ENCODE measurements at regions not wholly inside any gene's neighbourhood (a gene's known extent, or its start where the extent isn't known, plus 50 kb on each side); places are given as distances from the start of the nearest gene placed in this dataset.

DNA sequence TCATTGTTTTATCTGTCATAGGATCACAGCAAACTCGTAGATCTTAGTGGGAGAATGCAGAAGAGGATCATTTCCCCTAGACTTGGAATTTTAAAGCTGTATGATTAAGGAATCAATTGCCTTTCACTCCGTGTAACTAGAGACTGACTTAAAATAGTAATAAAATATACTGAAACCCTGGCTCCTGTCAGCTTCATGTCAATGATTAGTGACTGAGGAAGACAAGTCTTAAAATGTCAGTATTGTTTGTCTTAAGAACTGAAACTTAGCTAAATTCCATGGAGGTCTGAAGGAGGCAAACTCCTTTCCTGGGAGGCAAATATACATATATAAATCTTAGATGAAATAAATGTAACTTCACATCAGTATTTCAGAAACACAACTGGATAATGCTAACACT, 1016.7 kb upstream of the PCDH10 start:
- no peak overlapping the region for H3K4me3 ChIP-seq
- no peaks in the 10 kb centered on the region for H3K4me1 ChIP-seq
- no peaks in the 10 kb centered on the region for H3K36me3 ChIP-seq
- intact Hi-C loops (cut with DNase I; ENCODE audit: low total_unique reads) (no loop called here), in situ Hi-C loops (cut with MboI; ENCODE audit: low pct_ligation_motif_present in 1 of 4, low pct_unique_long_range_greater_than_20kb in 1 of 4, low sequenced_read_pairs in 3 of 4) (no loop called here)
- 11 to 38% methylated on average over 2 of the region's 2 CpGs for WGBS, 2 donors (ENCODE audit: low coverage in 1 of 2)
- no peaks in the 10 kb centered on the region for H3K9me3 ChIP-seq
- DNase-seq, result no peak
- no peak for TF ChIP-seq EP300 (IDR thresholded peaks at IDR 0.05; ENCODE audit: low read depth)
- TF ChIP-seq, protein P1, sequence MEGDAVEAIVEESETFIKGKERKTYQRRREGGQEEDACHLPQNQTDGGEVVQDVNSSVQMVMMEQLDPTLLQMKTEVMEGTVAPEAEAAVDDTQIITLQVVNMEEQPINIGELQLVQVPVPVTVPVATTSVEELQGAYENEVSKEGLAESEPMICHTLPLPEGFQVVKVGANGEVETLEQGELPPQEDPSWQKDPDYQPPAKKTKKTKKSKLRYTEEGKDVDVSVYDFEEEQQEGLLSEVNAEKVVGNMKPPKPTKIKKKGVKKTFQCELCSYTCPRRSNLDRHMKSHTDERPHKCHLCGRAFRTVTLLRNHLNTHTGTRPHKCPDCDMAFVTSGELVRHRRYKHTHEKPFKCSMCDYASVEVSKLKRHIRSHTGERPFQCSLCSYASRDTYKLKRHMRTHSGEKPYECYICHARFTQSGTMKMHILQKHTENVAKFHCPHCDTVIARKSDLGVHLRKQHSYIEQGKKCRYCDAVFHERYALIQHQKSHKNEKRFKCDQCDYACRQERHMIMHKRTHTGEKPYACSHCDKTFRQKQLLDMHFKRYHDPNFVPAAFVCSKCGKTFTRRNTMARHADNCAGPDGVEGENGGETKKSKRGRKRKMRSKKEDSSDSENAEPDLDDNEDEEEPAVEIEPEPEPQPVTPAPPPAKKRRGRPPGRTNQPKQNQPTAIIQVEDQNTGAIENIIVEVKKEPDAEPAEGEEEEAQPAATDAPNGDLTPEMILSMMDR (IDR thresholded peaks at IDR 0.05), result no peak
- TF ChIP-seq POLR2AphosphoS5 (IDR thresholded peaks at IDR 0.05), result no peak
- H3K27me3 ChIP-seq, result no peaks in the 10 kb centered on the region
- no peak overlapping the region for H3K27ac ChIP-seq

DNA sequence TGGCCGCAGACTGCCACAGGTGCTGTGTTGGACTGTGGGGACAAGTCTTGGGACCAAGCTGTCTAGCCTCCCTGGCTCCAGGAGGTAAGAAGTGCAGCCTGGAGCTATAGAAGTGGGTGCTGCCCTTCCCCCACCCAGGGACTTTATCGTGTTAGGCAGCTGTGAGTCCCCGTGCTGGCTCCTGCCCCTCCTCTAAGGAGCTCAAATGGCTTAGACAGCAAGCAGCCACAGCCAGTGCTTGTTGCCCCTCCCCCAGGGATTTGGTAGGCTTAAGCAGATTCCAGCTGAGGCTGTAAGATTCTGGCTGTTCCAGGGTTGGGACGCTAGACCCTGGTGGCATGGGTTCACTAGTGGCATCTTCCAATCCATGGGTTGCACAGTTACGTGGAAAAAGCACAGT, 979.4 kb upstream of the PCDH10 start:
- Histone ChIP-seq H3K4me1 (no peaks in the 10 kb centered on the region), H3K27me3 (no peaks in the 10 kb centered on the region), H3K4me3 (no peak overlapping the region), H3K9me3 (no peaks in the 10 kb centered on the region), H3K27ac (no peak overlapping the region), H3K36me3 (no peaks in the 10 kb centered on the region)
- TF ChIP-seq POLR2AphosphoS5 (IDR thresholded peaks at IDR 0.05) (no peak), POLR2A (IDR thresholded peaks at IDR 0.05) (no peak), EP300 (IDR thresholded peaks at IDR 0.05; ENCODE audit: low read depth) (no peak)
- TF ChIP-seq, protein P1 (IDR thresholded peaks at IDR 0.05), result no peak
- DNase-seq, result no peak
- WGBS, 2 donors (ENCODE audit: low coverage in 1 of 2), result 90% methylated on average over 5 of the region's 5 CpGs; no CpG with 5 or more reads in 1 of the 2 donors
- intact Hi-C loops (cut with DNase I; ENCODE audit: low total_unique reads) (no loop called here), in situ Hi-C loops (cut with MboI; ENCODE audit: low pct_ligation_motif_present in 1 of 4, low pct_unique_long_range_greater_than_20kb in 1 of 4, low sequenced_read_pairs in 3 of 4) (no loop called here)

DNA sequence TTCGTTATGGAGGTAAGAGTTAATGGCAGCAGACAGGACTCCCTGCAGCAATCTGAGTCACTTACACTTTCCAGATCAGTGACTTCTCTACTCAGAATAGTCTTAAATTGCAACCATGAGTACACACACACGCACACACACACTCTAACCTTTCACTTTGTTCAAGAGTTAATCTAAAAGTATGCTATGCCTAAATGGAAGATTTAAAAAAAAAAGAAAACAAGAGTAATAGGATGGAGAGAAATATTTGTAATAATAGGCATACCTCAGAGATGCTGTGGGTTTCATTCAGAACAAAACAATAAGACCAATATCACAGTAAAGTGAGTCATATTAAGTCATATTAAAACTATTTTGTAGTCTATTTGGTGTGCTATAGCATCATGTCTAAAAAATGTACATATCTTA, 969.1 kb upstream of the PCDH10 start:
- DNase-seq, result no peak
- TF ChIP-seq POLR2A (IDR thresholded peaks at IDR 0.05) (no peak), POLR2AphosphoS5 (IDR thresholded peaks at IDR 0.05) (no peak), EP300 (IDR thresholded peaks at IDR 0.05; ENCODE audit: low read depth) (no peak)
- TF ChIP-seq, protein P1 (IDR thresholded peaks at IDR 0.05), result no peak
- intact Hi-C loops (cut with DNase I; ENCODE audit: low total_unique reads) (no loop called here), in situ Hi-C loops (cut with MboI; ENCODE audit: low pct_ligation_motif_present in 1 of 4, low pct_unique_long_range_greater_than_20kb in 1 of 4, low sequenced_read_pairs in 3 of 4) (no loop called here)
- Histone ChIP-seq H3K4me1 (no peaks in the 10 kb centered on the region), H3K27ac (no peak overlapping the region), H3K36me3 (no peaks in the 10 kb centered on the region), H3K9me3 (no peaks in the 10 kb centered on the region), H3K4me3 (no peak overlapping the region), H3K27me3 (no peaks in the 10 kb centered on the region)
- WGBS, 2 donors (ENCODE audit: low coverage in 1 of 2), result 76 to 88% methylated on average over 2 of the region's 2 CpGs

DNA sequence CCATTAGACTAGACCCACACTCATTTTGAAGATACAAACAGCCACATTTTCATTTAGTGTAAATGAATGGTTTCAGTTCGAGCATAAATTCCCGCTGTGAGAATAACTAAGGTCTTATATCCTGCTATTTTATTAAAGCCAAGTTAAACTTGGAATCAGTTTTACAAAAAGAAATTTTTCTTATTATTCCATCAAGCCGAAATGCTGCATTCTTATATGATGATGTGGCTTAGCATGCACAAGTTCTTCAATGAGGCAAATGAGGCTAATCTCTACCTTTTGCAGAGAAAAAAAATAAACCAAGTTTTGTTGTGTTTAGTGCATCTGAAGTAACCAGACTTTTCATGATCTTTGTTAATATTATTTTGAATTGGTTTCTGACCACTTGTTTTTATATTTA, 953.9 kb upstream of the PCDH10 start:
- H3K36me3 ChIP-seq, result no peaks in the 10 kb centered on the region
- 79 to 83% methylated on average over 3 of the region's 3 CpGs for WGBS, 2 donors (ENCODE audit: low coverage in 1 of 2)
- in situ Hi-C loops (cut with MboI; ENCODE audit: low pct_ligation_motif_present in 1 of 4, low pct_unique_long_range_greater_than_20kb in 1 of 4, low sequenced_read_pairs in 3 of 4), result no loop called here
- H3K4me3 ChIP-seq, result no peak overlapping the region
- no peak for DNase-seq
- TF ChIP-seq, protein P1 (IDR thresholded peaks at IDR 0.05), result no peak
- TF ChIP-seq POLR2A (IDR thresholded peaks at IDR 0.05) (no peak), POLR2AphosphoS5 (IDR thresholded peaks at IDR 0.05) (no peak), EP300 (IDR thresholded peaks at IDR 0.05; ENCODE audit: low read depth) (no peak)
- no peaks in the 10 kb centered on the region for H3K4me1 ChIP-seq
- intact Hi-C loops (cut with DNase I; ENCODE audit: low total_unique reads), result no loop called here
- H3K27me3 ChIP-seq, result no peaks in the 10 kb centered on the region
- H3K9me3 ChIP-seq, result peaks cover 0 to 3% of the 10 kb centered on the region in 2 donors
- no peak overlapping the region for H3K27ac ChIP-seq
